Chondrocyte (in vitro differentiated cells): ENCODE measurements at regions not wholly inside any gene's neighbourhood (a gene's known extent, or its start where the extent isn't known, plus 50 kb on each side); places are given as distances from the start of the nearest gene placed in this dataset.
"Not testable (repeated sequence)": the region's sequence is repeated elsewhere in the genome, so short reads cannot be mapped to it uniquely, and the experiment has no call there.

ENCODE experiments used
- DNase-seq: peaks from one replicate; pipeline ENCODE4 v3.0.0; 2021; ENCODE audit warnings: mixed read lengths, low spot score
- H3K27ac Mint-ChIP-seq: one replicate; pipeline ENCODE4 v1.8.0; 2021; ENCODE audit warnings: mild to moderate bottlenecking, moderate library complexity, mixed read lengths; ENCODE audit not compliant: unreplicated experiment
- H3K27me3 Mint-ChIP-seq: 2 replicates; pipeline ENCODE4 v1.8.0; 2021; ENCODE audit warnings: low read depth, mixed read lengths
- H3K36me3 Mint-ChIP-seq: 2 replicates; pipeline ENCODE4 v1.8.0; 2021; ENCODE audit warnings: low read depth, mixed read lengths
- H3K4me1 Mint-ChIP-seq: 2 replicates; pipeline ENCODE4 v1.8.0; 2021; ENCODE audit warnings: low read depth, mild to moderate bottlenecking, mixed read lengths
- H3K4me3 Mint-ChIP-seq: one replicate; pipeline ENCODE4 v1.8.0; 2021; ENCODE audit warnings: mild to moderate bottlenecking, moderate library complexity, mixed read lengths; ENCODE audit not compliant: unreplicated experiment
- H3K9me3 Mint-ChIP-seq: 2 replicates; pipeline ENCODE4 v1.8.0; 2021; ENCODE audit warnings: low read depth, mixed read lengths
- TF ChIP-seq, protein P1 (sequence below): fragments of 200-600 bp; sonication (generic); IDR thresholded peaks from 2 replicates; pipeline ENCODE4 v1.5.0; 2021; ENCODE audit warnings: antibody characterized with exemption, mild to moderate bottlenecking, moderate library complexity

DNA sequence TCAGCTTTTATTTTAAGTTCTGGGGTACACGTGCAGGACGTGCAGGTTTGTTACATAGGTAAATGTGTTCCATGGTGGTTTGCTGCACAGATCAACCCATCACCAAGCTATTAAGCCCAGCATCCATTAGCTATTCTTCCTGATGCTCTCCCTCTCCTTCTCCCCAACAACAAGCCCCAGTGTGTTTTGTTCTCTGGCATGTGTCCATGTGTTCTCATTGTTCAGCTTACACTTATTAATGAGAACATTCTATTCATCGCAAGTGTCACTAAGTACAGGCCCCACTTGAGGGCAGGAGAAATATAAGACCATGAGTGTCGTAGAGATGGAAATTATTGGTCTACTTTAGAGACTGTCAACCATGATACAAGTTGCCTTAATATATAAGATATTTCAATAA lies 615.1 kb downstream of the CDH8 start:
- peaks cover 3% of the 10 kb centered on the region for H3K27me3 Mint-ChIP-seq
- no peaks in the 10 kb centered on the region for H3K9me3 Mint-ChIP-seq
- H3K4me1 Mint-ChIP-seq: no peaks in the 10 kb centered on the region
- TF ChIP-seq, protein P1, sequence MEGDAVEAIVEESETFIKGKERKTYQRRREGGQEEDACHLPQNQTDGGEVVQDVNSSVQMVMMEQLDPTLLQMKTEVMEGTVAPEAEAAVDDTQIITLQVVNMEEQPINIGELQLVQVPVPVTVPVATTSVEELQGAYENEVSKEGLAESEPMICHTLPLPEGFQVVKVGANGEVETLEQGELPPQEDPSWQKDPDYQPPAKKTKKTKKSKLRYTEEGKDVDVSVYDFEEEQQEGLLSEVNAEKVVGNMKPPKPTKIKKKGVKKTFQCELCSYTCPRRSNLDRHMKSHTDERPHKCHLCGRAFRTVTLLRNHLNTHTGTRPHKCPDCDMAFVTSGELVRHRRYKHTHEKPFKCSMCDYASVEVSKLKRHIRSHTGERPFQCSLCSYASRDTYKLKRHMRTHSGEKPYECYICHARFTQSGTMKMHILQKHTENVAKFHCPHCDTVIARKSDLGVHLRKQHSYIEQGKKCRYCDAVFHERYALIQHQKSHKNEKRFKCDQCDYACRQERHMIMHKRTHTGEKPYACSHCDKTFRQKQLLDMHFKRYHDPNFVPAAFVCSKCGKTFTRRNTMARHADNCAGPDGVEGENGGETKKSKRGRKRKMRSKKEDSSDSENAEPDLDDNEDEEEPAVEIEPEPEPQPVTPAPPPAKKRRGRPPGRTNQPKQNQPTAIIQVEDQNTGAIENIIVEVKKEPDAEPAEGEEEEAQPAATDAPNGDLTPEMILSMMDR: no peak
- no peaks in the 10 kb centered on the region for H3K36me3 Mint-ChIP-seq
- DNase-seq: no peak
- no peak overlapping the region for H3K27ac Mint-ChIP-seq
- no peak overlapping the region for H3K4me3 Mint-ChIP-seq

GRCh38 chr16:61419791-61420190 lies 616.4 kb downstream of the CDH8 start:
- Mint-ChIP-seq H3K36me3 (no peaks in the 10 kb centered on the region), H3K27ac (no peak overlapping the region), H3K9me3 (no peaks in the 10 kb centered on the region), H3K4me3 (no peak overlapping the region), H3K27me3 (peaks cover 3% of the 10 kb centered on the region), H3K4me1 (no peaks in the 10 kb centered on the region)
- no peak for DNase-seq
- TF ChIP-seq, protein P1: no peak

- H3K9me3 Mint-ChIP-seq, H3K36me3 Mint-ChIP-seq, DNase-seq, H3K27me3 Mint-ChIP-seq, H3K4me3 Mint-ChIP-seq, H3K4me1 Mint-ChIP-seq, H3K27ac Mint-ChIP-seq: not testable (repeated sequence)
These were observed 617.4 kb downstream of the CDH8 start for GRCh38 chr16:61418802-61419201.

GRCh38 chr16:61415126-61415525 lies 621.1 kb downstream of the CDH8 start:
- no peak overlapping the region for H3K4me3 Mint-ChIP-seq
- no peak overlapping the region for H3K27ac Mint-ChIP-seq
- no peaks in the 10 kb centered on the region for H3K9me3 Mint-ChIP-seq
- no peak for DNase-seq
- H3K27me3 Mint-ChIP-seq: peaks cover 8% of the 10 kb centered on the region
- no peaks in the 10 kb centered on the region for H3K4me1 Mint-ChIP-seq
- H3K36me3 Mint-ChIP-seq: no peaks in the 10 kb centered on the region
- TF ChIP-seq, protein P1: no peak

GRCh38 chr16:61413021-61413420 lies 623.2 kb downstream of the CDH8 start:
- no peak for DNase-seq
- H3K36me3 Mint-ChIP-seq: no peaks in the 10 kb centered on the region
- no peaks in the 10 kb centered on the region for H3K4me1 Mint-ChIP-seq
- no peaks in the 10 kb centered on the region for H3K9me3 Mint-ChIP-seq
- TF ChIP-seq, protein P1: no peak
- H3K27me3 Mint-ChIP-seq: peaks cover 8% of the 10 kb centered on the region
- no peak overlapping the region for H3K4me3 Mint-ChIP-seq
- no peak overlapping the region for H3K27ac Mint-ChIP-seq

- TF ChIP-seq, protein P1: no peak
- no peaks in the 10 kb centered on the region for H3K4me1 Mint-ChIP-seq
- H3K36me3 Mint-ChIP-seq: no peaks in the 10 kb centered on the region
- peaks cover 8% of the 10 kb centered on the region for H3K27me3 Mint-ChIP-seq
- H3K9me3 Mint-ChIP-seq: no peaks in the 10 kb centered on the region
- no peak overlapping the region for H3K4me3 Mint-ChIP-seq
- DNase-seq: no peak
- no peak overlapping the region for H3K27ac Mint-ChIP-seq
These were observed 623.7 kb downstream of the CDH8 start for GRCh38 chr16:61412562-61412961.
